SK-N-SH treated with all-trans-retinoic acid at 6 μM for 48 hours (cell line): ENCODE measurements at regions not wholly inside any gene's neighbourhood (a gene's known extent, or its start where the extent isn't known, plus 50 kb on each side); places are given as distances from the start of the nearest gene placed in this dataset.

Experiments
- ATAC-seq: fragments of 200-7000 bp; cut with Tn5 transposase; 3 replicates; pipeline ENCODE4 v1.9.1; 2020; ENCODE audit warnings: mild to moderate bottlenecking, moderate library complexity
- ARNTL ChIP-seq: fragments of 450-650 bp; formaldehyde crosslinking; IDR thresholded peaks from 2 replicates; pipeline ENCODE4 v1.5.0; 2020; ENCODE audit warnings: low read depth, mild to moderate bottlenecking, moderate library complexity, borderline replicate concordance
- CSDC2 ChIP-seq: fragments of 250-450 bp; sonication (Bioruptor Pico); IDR thresholded peaks from 2 replicates; pipeline ENCODE4 v1.5.0; 2020; ENCODE audit warnings: mild to moderate bottlenecking, moderate library complexity
- ESRRG ChIP-seq: fragments of 250-450 bp; sonication (Bioruptor Pico); IDR thresholded peaks from 2 replicates; pipeline ENCODE4 v1.6.1; 2021; ENCODE audit warnings: mild to moderate bottlenecking
- ISL1 ChIP-seq: fragments of 250-450 bp; sonication (Bioruptor Pico); IDR thresholded peaks from 2 replicates; pipeline ENCODE4 v2.1.2; 2022; ENCODE audit warnings: mild to moderate bottlenecking, moderate library complexity
- OSR1 ChIP-seq: fragments of 250-450 bp; sonication (Bioruptor Pico); IDR thresholded peaks from 2 replicates; pipeline ENCODE4 v1.8.0; 2022; ENCODE audit warnings: moderate library complexity, mild to moderate bottlenecking, inconsistent platforms
- PATZ1 ChIP-seq: fragments of 250-450 bp; sonication (Bioruptor Pico); IDR thresholded peaks from 2 replicates; pipeline ENCODE4 v1.8.0; 2020; ENCODE audit warnings: mild to moderate bottlenecking, moderate library complexity, borderline replicate concordance
- PPARA ChIP-seq: fragments of 250-450 bp; sonication (Bioruptor Pico); IDR thresholded peaks from 2 replicates; pipeline ENCODE4 v1.5.0; 2020; ENCODE audit warnings: mild to moderate bottlenecking, borderline replicate concordance
- RARB ChIP-seq: fragments of 250-450 bp; sonication (Bioruptor Pico); IDR thresholded peaks from 2 replicates; pipeline ENCODE4 v1.8.0; 2021; ENCODE audit warnings: mild to moderate bottlenecking, moderate library complexity
- TCF4 ChIP-seq: fragments of 250-450 bp; sonication (Bioruptor Pico); IDR thresholded peaks from 2 replicates; pipeline ENCODE4 v1.8.0; 2021; ENCODE audit warnings: mild to moderate bottlenecking, moderate library complexity, borderline replicate concordance
- TOX ChIP-seq: fragments of 250-450 bp; sonication (Bioruptor Pico); IDR thresholded peaks from 2 replicates; pipeline ENCODE4 v1.8.0; 2021; ENCODE audit warnings: mild to moderate bottlenecking, moderate library complexity, borderline replicate concordance
- ZC3H10 ChIP-seq: fragments of 250-450 bp; sonication (Bioruptor Pico); IDR thresholded peaks from 2 replicates; pipeline ENCODE4 v1.5.1; 2021; ENCODE audit warnings: mild to moderate bottlenecking, moderate library complexity
- ZFP30 ChIP-seq: fragments of 450-650 bp; formaldehyde crosslinking; IDR thresholded peaks from 2 replicates; pipeline ENCODE4 v1.5.0; 2022; ENCODE audit warnings: mild to moderate bottlenecking, moderate library complexity
- ZNF70 ChIP-seq: fragments of 450-650 bp; formaldehyde crosslinking; IDR thresholded peaks from 2 replicates; pipeline ENCODE4 v1.5.0; 2020; ENCODE audit warnings: mild to moderate bottlenecking, moderate library complexity
- TF ChIP-seq, protein P1 (sequence below): fragments of 250-450 bp; sonication (Bioruptor Pico); IDR thresholded peaks from 2 replicates; pipeline ENCODE4 v1.8.0; 2021; ENCODE audit warnings: low read depth, mild to moderate bottlenecking, moderate library complexity, borderline replicate concordance
- TF ChIP-seq, protein P2 (sequence below): fragments of 250-450 bp; sonication (Bioruptor Pico); IDR thresholded peaks from 2 replicates; pipeline ENCODE4 v1.5.0; 2020; ENCODE audit warnings: mild to moderate bottlenecking, moderate library complexity

- TF ChIP-seq, protein P1, sequence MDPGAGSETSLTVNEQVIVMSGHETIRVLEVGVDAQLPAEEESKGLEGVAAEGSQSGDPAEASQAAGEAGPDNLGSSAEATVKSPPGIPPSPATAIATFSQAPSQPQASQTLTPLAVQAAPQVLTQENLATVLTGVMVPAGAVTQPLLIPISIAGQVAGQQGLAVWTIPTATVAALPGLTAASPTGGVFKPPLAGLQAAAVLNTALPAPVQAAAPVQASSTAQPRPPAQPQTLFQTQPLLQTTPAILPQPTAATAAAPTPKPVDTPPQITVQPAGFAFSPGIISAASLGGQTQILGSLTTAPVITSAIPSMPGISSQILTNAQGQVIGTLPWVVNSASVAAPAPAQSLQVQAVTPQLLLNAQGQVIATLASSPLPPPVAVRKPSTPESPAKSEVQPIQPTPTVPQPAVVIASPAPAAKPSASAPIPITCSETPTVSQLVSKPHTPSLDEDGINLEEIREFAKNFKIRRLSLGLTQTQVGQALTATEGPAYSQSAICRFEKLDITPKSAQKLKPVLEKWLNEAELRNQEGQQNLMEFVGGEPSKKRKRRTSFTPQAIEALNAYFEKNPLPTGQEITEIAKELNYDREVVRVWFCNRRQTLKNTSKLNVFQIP (CRISPR knock-in tag): no peak
- TF ChIP-seq TCF4 (CRISPR knock-in tag): no peak
- TF ChIP-seq TOX: no peak
- no peak for TF ChIP-seq ARNTL (CRISPR knock-in tag)
- TF ChIP-seq ZFP30: no peak
- TF ChIP-seq RARB (CRISPR knock-in tag): no peak
- TF ChIP-seq, protein P2, sequence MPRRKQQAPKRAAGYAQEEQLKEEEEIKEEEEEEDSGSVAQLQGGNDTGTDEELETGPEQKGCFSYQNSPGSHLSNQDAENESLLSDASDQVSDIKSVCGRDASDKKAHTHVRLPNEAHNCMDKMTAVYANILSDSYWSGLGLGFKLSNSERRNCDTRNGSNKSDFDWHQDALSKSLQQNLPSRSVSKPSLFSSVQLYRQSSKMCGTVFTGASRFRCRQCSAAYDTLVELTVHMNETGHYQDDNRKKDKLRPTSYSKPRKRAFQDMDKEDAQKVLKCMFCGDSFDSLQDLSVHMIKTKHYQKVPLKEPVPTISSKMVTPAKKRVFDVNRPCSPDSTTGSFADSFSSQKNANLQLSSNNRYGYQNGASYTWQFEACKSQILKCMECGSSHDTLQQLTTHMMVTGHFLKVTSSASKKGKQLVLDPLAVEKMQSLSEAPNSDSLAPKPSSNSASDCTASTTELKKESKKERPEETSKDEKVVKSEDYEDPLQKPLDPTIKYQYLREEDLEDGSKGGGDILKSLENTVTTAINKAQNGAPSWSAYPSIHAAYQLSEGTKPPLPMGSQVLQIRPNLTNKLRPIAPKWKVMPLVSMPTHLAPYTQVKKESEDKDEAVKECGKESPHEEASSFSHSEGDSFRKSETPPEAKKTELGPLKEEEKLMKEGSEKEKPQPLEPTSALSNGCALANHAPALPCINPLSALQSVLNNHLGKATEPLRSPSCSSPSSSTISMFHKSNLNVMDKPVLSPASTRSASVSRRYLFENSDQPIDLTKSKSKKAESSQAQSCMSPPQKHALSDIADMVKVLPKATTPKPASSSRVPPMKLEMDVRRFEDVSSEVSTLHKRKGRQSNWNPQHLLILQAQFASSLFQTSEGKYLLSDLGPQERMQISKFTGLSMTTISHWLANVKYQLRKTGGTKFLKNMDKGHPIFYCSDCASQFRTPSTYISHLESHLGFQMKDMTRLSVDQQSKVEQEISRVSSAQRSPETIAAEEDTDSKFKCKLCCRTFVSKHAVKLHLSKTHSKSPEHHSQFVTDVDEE (CRISPR knock-in tag): no peak
- no peak for ATAC-seq
Observed at GRCh38 chr20:22232923-22233322, 351.4 kb downstream of the FOXA2 start.

DNA sequence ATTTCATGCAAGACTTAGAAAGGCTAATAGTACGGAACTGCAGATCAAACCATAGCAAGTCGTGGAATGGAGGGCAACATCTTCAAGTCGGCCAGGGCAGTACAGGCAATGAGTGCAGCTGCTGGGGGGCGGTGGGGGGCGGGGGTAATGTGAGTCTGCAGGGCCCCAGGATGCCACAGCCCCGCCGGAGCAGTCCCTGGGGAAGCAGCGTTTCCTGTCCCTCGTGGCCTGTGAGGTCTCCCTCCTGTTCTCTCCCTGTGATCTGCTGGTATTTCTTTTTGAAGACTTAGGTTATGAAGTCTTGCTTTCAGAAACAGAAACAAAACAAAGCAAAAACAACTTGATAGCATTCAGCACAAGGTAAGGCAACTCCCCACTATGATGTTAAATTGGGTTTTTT is 351.9 kb downstream of the FOXA2 start:
- no peak for ATAC-seq
- no peak for TF ChIP-seq RARB (CRISPR knock-in tag)
- TF ChIP-seq, protein P1 (CRISPR knock-in tag): no peak
- TF ChIP-seq OSR1 (CRISPR knock-in tag): no peak
- TF ChIP-seq PATZ1 (CRISPR knock-in tag): no peak
- no peak for TF ChIP-seq ESRRG (CRISPR knock-in tag)
- TF ChIP-seq ISL1 (CRISPR knock-in tag): no peak
- no peak for TF ChIP-seq ZNF70 (CRISPR knock-in tag)

DNA sequence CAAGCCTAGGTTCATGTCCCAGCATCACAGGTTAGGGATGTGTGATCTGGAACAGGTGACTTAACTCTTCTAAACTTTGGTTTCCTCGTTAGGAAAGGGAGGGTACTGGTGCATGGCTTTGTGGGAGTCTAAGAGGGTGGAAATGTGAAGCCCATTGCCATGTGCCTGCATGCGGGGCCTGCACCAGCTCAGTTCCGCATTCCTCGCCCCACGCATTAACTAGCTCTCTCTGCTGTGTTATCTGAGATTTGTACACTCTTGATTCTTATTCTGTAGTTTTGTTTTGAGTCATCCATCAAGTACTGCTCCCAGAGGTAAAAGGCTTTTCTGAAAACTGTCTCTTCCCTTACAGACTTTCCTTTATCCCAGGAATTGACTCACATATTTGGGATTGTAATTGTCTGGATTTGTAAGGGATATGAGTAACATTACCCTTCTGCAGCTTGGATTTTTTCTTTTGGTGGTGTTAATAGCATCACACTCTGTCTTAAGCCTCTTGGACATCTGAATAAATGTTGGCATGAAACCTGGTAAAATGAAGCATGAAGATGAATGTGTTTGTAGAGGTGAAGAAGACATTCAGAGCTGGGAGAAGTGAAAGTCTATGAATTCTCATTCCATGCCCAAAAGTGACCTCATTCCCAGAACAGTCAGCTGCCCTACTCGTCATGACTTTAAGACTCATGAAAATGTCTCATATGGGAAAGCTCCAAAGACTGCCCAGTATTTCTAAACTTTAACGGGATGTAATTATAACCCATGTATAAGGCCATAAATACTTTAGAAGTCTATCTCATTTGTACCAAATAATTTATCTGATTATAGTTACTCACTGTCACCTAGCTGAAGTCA is 357.3 kb downstream of the FOXA2 start:
- TF ChIP-seq ARNTL (CRISPR knock-in tag): no peak
- TF ChIP-seq PPARA (CRISPR knock-in tag): no peak
- TF ChIP-seq ZC3H10: no peak
- no peak for TF ChIP-seq OSR1 (CRISPR knock-in tag)
- ATAC-seq: no peak

DNA sequence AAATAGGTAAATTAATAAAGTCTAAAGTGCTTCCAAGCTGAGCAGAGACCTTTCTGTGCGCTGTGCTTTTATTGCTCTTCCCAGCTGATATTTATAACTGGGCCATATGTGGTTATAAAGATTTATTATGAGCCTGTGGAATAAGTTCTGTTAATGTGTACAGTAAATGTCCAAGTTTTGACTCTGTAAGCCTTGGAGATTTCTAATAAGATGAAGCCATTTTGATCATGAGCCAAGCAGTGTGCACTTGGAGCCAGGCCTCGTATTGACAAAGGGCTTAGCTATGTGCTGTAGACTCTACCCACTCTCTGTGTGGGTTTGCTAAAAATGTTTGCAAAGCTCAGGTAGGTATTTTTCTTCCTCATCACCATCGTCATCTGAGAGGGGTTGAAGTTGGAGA is 361.1 kb downstream of the FOXA2 start:
- ATAC-seq: no peak
- TF ChIP-seq PATZ1 (CRISPR knock-in tag) (no peak), OSR1 (CRISPR knock-in tag) (no peak), CSDC2 (CRISPR knock-in tag) (no peak)
- TF ChIP-seq, protein P1 (CRISPR knock-in tag): no peak
